Bronchial epithelial cell (primary cell): ENCODE measurements at regions not wholly inside any gene's neighbourhood (a gene's known extent, or its start where the extent isn't known, plus 50 kb on each side); places are given as distances from the start of the nearest gene placed in this dataset.
"Not testable (repeated sequence)": the region's sequence is repeated elsewhere in the genome, so short reads cannot be mapped to it uniquely, and the experiment has no call there.

Experiments used
- DNase-seq: peaks from one replicate; pipeline ENCODE4 v3.0.0-alpha.2; 2010; ENCODE audit warnings: low read depth
- FAIRE-seq: peaks from 2 replicates; lab custom pipeline; 2011; peaks lifted over from hg19 to GRCh38; lab: Jason Lieb, UNC
- H3K27me3 ChIP-seq: 2 replicates; pipeline ENCODE4 v1.5.1; 2011; ENCODE audit warnings: low read length; ENCODE audit not compliant: control insufficient read depth, insufficient read depth
- H3K36me3 ChIP-seq: 2 replicates; pipeline ENCODE4 v1.5.1; 2011; ENCODE audit warnings: low read length; ENCODE audit not compliant: control insufficient read depth, insufficient read depth
- H3K4me3 ChIP-seq: 2 replicates; pipeline ENCODE4 v1.5.1; 2011; ENCODE audit warnings: mild to moderate bottlenecking, low read depth, low read length, control low read depth
- TF ChIP-seq, protein P1 (sequence below): IDR thresholded peaks from 2 replicates; pipeline ENCODE4 v1.5.1; 2011; ENCODE audit warnings: mild to moderate bottlenecking, moderate library complexity, low read length, control low read depth, inconsistent platforms; ENCODE audit not compliant: insufficient read depth, severe bottlenecking

DNA sequence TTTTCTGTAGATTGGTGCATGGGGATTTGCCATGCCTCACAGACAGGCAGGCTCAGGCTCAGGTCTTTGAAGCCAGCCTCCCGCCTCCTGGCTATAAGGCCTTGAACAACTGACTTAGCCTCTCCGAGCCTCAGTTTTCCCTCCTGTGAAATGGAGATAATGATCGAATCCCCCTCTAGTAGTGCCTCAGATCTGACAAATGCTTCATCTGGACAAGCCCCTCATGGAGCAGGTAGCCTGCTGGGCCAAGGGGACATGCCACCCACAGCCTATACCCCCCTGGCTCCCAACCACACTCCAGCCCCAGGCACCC is 68.1 kb upstream of the LCTL start:
- Histone ChIP-seq H3K4me3 (no peak overlapping the region), H3K36me3 (no peaks in the 10 kb centered on the region), H3K27me3 (peaks cover 2% of the 10 kb centered on the region)
- DNase-seq (no peak), FAIRE-seq (no peak)
- TF ChIP-seq, protein P1, sequence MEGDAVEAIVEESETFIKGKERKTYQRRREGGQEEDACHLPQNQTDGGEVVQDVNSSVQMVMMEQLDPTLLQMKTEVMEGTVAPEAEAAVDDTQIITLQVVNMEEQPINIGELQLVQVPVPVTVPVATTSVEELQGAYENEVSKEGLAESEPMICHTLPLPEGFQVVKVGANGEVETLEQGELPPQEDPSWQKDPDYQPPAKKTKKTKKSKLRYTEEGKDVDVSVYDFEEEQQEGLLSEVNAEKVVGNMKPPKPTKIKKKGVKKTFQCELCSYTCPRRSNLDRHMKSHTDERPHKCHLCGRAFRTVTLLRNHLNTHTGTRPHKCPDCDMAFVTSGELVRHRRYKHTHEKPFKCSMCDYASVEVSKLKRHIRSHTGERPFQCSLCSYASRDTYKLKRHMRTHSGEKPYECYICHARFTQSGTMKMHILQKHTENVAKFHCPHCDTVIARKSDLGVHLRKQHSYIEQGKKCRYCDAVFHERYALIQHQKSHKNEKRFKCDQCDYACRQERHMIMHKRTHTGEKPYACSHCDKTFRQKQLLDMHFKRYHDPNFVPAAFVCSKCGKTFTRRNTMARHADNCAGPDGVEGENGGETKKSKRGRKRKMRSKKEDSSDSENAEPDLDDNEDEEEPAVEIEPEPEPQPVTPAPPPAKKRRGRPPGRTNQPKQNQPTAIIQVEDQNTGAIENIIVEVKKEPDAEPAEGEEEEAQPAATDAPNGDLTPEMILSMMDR = no peak

DNA sequence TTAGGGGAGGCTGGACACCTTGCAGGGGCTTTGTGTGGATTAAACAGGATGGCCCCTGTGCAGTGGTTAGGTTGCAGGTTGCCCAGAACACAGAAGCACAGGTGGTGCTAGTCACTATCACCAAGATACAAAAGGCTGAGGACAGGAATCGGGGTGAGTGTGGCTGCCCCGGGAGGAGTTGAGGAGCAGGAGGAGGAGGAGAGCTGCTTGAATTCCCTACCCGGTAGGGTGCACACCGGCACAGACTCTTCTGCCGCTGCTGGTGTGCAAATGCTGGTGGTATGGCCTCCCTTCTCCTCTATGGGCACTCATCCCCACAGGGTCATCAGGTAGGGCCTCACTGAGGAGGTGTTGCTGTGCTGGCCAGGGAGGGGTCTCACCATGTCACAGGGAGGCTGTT is 67.5 kb upstream of the SMAD6 start:
- Histone ChIP-seq H3K4me3 (no peak overlapping the region), H3K36me3 (no peaks in the 10 kb centered on the region), H3K27me3 (peaks cover 2% of the 10 kb centered on the region)
- TF ChIP-seq, protein P1 = no peak
- no peak for DNase-seq
- no peak for FAIRE-seq

DNA sequence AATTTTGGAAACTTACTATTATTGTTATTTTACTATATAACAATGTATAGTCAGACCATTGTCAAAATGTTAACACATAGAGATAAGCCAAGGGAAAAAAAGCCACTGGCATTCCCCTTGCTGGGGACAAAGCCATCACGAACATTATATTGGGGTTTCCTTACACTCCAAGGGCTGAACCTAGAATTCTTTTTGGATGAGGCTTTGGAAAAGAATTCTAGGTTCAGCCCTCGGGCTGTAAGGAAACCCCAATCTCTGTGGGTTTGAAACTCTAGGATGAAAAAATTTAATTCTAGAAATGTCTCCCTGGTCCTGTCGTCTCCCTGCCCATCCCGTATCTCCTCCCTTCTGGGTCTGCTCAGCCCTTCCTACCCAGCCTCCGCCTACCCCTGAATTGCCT is 67.0 kb upstream of the SMAD6 start:
- DNase-seq = no peak
- H3K27me3 ChIP-seq = peaks cover 2% of the 10 kb centered on the region
- TF ChIP-seq, protein P1 = no peak
- H3K4me3 ChIP-seq = no peak overlapping the region
- H3K36me3 ChIP-seq = no peaks in the 10 kb centered on the region
- no peak for FAIRE-seq

DNA sequence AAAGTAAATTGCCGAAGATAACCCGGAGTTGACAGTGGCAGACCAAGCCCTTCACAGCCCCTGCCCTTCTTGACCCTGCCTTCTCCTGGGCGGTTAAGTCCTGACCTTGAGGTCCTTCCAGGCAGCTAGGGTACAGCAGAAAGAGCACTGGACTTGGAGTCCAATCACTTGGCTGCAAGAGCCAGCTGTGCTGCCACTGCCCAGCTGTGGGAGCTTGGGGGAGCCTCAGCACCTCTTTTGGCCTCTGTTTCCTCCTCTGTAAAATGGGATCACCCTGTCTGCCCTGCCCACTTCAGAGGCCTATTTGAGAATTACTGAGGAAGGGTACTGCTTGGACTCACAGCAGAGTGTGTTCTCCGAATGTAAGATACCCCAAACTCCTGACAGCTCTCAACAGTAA is 66.2 kb upstream of the SMAD6 start:
- H3K27me3 ChIP-seq = peaks cover 2% of the 10 kb centered on the region
- no peak for FAIRE-seq
- DNase-seq = no peak

DNA sequence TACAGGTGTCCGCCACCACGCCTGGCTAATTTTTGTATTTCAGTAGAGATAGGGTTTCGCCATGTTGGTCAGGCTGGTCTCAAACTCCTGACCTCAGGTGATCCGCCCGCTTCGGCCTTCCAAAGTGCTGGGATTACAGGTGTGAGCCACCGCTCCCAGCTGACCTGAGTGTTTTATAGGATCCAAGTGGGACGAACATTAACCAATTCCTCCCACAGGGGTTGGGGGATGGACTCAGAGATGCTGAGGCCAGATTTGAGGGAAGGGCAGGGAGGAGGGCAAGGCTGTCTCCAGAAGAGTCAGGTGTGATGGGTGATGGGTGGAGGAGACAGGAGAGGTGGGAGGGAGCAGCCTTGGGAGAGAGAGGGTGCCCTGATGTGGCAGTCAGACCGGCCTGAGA is 65.0 kb upstream of the SMAD6 start:
- not testable (repeated sequence) for DNase-seq, H3K27me3 ChIP-seq, FAIRE-seq

More for the DNA sequence above, 66.2 kb upstream of the SMAD6 start:
- H3K36me3 ChIP-seq = no peaks in the 10 kb centered on the region
- TF ChIP-seq, protein P1 = no peak
- no peak overlapping the region for H3K4me3 ChIP-seq

DNA sequence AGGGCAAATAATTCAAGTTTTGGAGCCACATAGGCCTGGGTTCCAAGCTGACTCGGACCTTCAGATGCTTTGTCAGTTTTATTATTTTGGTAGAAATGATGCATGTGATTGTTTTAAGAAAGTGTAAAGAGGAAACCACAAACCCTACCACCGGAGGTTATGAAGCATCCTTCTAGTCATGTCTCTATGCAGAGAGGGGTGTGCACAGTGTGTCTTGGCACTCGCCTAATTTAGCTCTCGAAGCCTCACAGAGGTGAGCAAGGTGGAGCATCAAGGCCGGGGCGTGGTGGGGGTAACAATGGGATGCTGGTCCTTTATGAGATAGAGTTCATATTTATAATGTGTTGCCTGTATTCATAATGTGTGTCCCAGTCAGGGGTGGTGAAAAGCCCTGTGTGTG is 63.7 kb upstream of the SMAD6 start:
- Histone ChIP-seq H3K4me3 (no peak overlapping the region), H3K27me3 (no peaks in the 10 kb centered on the region), H3K36me3 (no peaks in the 10 kb centered on the region)
- TF ChIP-seq, protein P1 = no peak
- no peak for DNase-seq
- no peak for FAIRE-seq

More for the DNA sequence above, 65.0 kb upstream of the SMAD6 start:
- H3K36me3 ChIP-seq, H3K4me3 ChIP-seq: not testable (repeated sequence)
